ENCODE measurements at regions not wholly inside any gene's neighbourhood (a gene's known extent, or its start where the extent isn't known, plus 50 kb on each side); places are given as distances from the start of the nearest gene placed in this dataset.
A peak's percentile ranks its signal among the peaks of the same experiment; 100 is the strongest.

- Histone ChIP-seq H3K27me3 (peaks cover 7% of the 10 kb centered on the region), H3K4me1 (replicated peaks in 1 of 2) (no peaks in the 10 kb centered on the region), H3K9me3 (replicated peaks in 1 of 3) (no peaks in the 10 kb centered on the region), H3K4me3 (no peak overlapping the region), H3K27ac (no peak overlapping the region), H3K36me3 (replicated peaks in 1 of 2) (no peaks in the 10 kb centered on the region)
- TF ChIP-seq, protein P1, sequence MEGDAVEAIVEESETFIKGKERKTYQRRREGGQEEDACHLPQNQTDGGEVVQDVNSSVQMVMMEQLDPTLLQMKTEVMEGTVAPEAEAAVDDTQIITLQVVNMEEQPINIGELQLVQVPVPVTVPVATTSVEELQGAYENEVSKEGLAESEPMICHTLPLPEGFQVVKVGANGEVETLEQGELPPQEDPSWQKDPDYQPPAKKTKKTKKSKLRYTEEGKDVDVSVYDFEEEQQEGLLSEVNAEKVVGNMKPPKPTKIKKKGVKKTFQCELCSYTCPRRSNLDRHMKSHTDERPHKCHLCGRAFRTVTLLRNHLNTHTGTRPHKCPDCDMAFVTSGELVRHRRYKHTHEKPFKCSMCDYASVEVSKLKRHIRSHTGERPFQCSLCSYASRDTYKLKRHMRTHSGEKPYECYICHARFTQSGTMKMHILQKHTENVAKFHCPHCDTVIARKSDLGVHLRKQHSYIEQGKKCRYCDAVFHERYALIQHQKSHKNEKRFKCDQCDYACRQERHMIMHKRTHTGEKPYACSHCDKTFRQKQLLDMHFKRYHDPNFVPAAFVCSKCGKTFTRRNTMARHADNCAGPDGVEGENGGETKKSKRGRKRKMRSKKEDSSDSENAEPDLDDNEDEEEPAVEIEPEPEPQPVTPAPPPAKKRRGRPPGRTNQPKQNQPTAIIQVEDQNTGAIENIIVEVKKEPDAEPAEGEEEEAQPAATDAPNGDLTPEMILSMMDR (IDR thresholded peaks at IDR 0.05) = no peak
- TF ChIP-seq POLR2A (IDR thresholded peaks at IDR 0.05) = no peak
- intact Hi-C loops (cut with DNase I) = no loop called here
- WGBS, 4 donors = 76 to 87% (median 83%) methylated on average over 5 of the region's 5 CpGs
- no peak for DNase-seq
These were observed 1049.3 kb downstream of the MCTP2 start for GRCh38 chr15:95280711-95281110.

DNA sequence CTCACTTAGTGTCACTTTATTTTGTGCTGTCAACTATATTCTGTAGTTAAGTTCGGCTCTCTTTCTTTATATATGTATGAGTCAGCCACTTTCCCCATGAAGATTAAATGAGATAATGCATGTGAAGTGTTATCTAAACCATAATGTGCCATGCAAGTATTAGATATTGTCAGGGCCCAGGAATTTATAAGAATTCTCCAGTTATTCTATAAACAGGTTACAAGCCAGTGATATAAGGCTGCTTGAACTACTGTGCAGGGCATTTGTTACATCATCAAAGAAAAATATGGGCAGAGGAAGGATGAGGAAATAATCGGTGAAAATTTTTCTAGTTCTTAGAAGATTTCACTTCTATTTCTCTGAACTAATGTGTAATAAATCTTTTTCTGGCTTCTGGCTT lies 1049.0 kb upstream of the NR2F2 start:
- intact Hi-C loops (cut with DNase I) = no loop called here
- H3K27ac ChIP-seq = peak overlapping the region in 1 of 5 donors; percentile 6
- H3K4me1 ChIP-seq (replicated peaks in 1 of 2) = no peaks in the 10 kb centered on the region
- H3K36me3 ChIP-seq (replicated peaks in 1 of 2) = no peaks in the 10 kb centered on the region
- H3K4me3 ChIP-seq = no peak overlapping the region
- 52 to 57% (median 55%) methylated on average over 2 of the region's 2 CpGs for WGBS, 4 donors
- peaks cover 7% of the 10 kb centered on the region for H3K27me3 ChIP-seq
- DNase-seq = no peak
- H3K9me3 ChIP-seq (replicated peaks in 1 of 3) = no peaks in the 10 kb centered on the region
- TF ChIP-seq POLR2A (IDR thresholded peaks at IDR 0.05) = no peak
- TF ChIP-seq, protein P1 (IDR thresholded peaks at IDR 0.05) = no peak

DNA sequence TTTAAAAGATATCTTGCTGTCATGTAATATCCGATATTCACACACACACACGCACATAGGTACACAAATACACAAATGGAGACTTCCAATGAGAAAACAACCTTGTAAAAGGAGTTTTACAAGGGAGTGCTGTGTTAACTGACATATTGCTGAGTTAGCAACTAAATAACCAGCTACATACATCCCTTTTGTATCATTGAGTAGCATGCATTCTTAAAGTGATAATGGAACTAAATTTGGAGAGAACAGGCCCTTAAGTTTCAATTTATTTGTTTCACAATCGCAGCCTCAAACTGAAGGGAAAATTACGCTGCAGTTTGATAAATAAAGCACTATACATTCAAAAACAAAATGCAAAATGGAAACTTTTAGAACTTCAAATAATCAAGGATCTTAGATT lies 1046.0 kb upstream of the NR2F2 start:
- no peak for DNase-seq
- Histone ChIP-seq H3K4me1 (replicated peaks in 1 of 2) (no peaks in the 10 kb centered on the region), H3K9me3 (replicated peaks in 1 of 3) (no peaks in the 10 kb centered on the region), H3K4me3 (no peak overlapping the region), H3K27me3 (peaks cover 7% of the 10 kb centered on the region), H3K27ac (peak overlapping the region in 1 of 5 donors; percentile 55), H3K36me3 (replicated peaks in 1 of 2) (no peaks in the 10 kb centered on the region)
- TF ChIP-seq, protein P1 (IDR thresholded peaks at IDR 0.05) = no peak
- TF ChIP-seq POLR2A (IDR thresholded peaks at IDR 0.05) = no peak
- intact Hi-C loops (cut with DNase I) = no loop called here
- 76 to 88% (median 79%) methylated on average over 4 of the region's 4 CpGs for WGBS, 4 donors

- H3K27me3 ChIP-seq = peaks cover 7% of the 10 kb centered on the region
- H3K27ac ChIP-seq = peak overlapping the region in 3 of 5 donors; percentile 27 to 55 (median 30)
- no peaks in the 10 kb centered on the region for H3K9me3 ChIP-seq (replicated peaks in 1 of 3)
- no peaks in the 10 kb centered on the region for H3K36me3 ChIP-seq (replicated peaks in 1 of 2)
- DNase-seq = no peak
- intact Hi-C loops (cut with DNase I) = no loop called here
- 30 to 53% (median 42%) methylated on average over 3 of the region's 3 CpGs for WGBS, 4 donors
- no peaks in the 10 kb centered on the region for H3K4me1 ChIP-seq (replicated peaks in 1 of 2)
- H3K4me3 ChIP-seq = no peak overlapping the region
- TF ChIP-seq POLR2A (IDR thresholded peaks at IDR 0.05) = no peak
- TF ChIP-seq, protein P1 (IDR thresholded peaks at IDR 0.05) = peak in 2 of 6 experiments; percentile 3 to 26
These were observed 1045.5 kb upstream of the NR2F2 start for GRCh38 chr15:95284933-95285421.
